Neural cell (in vitro differentiated cells): ENCODE measurements at regions not wholly inside any gene's neighbourhood (a gene's known extent, or its start where the extent isn't known, plus 50 kb on each side); places are given as distances from the start of the nearest gene placed in this dataset.

ENCODE experiments used
- H2AFZ ChIP-seq: fragments of 200-600, 300-800 bp; sonication (generic), shearing (Covaris generic); 2 replicates; pipeline ENCODE4 v1.6.0; 2014; ENCODE audit warnings: low read depth, mild to moderate bottlenecking, antibody characterized with exemption, low read length, moderate library complexity
- H3F3A ChIP-seq: fragments of 200-600 bp; shearing (Covaris generic); 2 replicates; pipeline ENCODE4 v1.6.1; 2016; ENCODE audit warnings: mild to moderate bottlenecking, moderate library complexity, mixed read lengths, antibody characterized with exemption, low read length; ENCODE audit not compliant: insufficient read depth, poor library complexity, severe bottlenecking
- H3K27ac ChIP-seq: fragments of 200-600, 300-800 bp; sonication (generic), shearing (Covaris generic); 2 replicates; pipeline ENCODE4 v1.5.1; 2014; ENCODE audit warnings: mild to moderate bottlenecking, low read length, moderate library complexity
- H3K27me3 ChIP-seq: fragments of 300-800, 200-600 bp; sonication (generic), shearing (Covaris generic); 2 replicates; pipeline ENCODE4 v1.6.0; 2014; ENCODE audit warnings: mild to moderate bottlenecking, low read depth, low read length, moderate library complexity; ENCODE audit not compliant: insufficient read depth
- H3K36me3 ChIP-seq: fragments of 300-800, 200-600 bp; sonication (generic), shearing (Covaris generic); 2 replicates; pipeline ENCODE4 v1.5.1; 2014; ENCODE audit warnings: mild to moderate bottlenecking, antibody characterized with exemption, low read length, moderate library complexity; ENCODE audit not compliant: insufficient read depth
- H3K4me2 ChIP-seq: fragments of 300-800, 200-600 bp; sonication (generic), shearing (Covaris generic); 2 replicates; pipeline ENCODE4 v1.6.0; 2014; ENCODE audit warnings: mild to moderate bottlenecking, low read length
- H3K4me3 ChIP-seq: fragments of 300-800, 200-600 bp; sonication (generic), shearing (Covaris generic); 2 replicates; pipeline ENCODE4 v1.5.1; 2014; ENCODE audit warnings: mild to moderate bottlenecking, low read length, moderate library complexity
- H3K79me2 ChIP-seq: fragments of 200-600 bp; shearing (Covaris generic); replicated peaks from 2 replicates; pipeline ENCODE4 v1.6.0; 2014; ENCODE audit warnings: mild to moderate bottlenecking, low read length, moderate library complexity; ENCODE audit not compliant: insufficient read depth
- H3K9ac ChIP-seq: fragments of 300-800, 200-600 bp; sonication (generic), shearing (Covaris generic); 2 replicates; pipeline ENCODE4 v1.6.1; 2016; ENCODE audit warnings: mild to moderate bottlenecking, low read length, mixed read lengths
- H3K9me2 ChIP-seq: fragments of 200-600 bp; shearing (Covaris generic); 2 replicates; pipeline ENCODE4 v1.6.1; 2016; ENCODE audit warnings: mild to moderate bottlenecking, low read length, mixed read lengths; ENCODE audit not compliant: insufficient read depth
- H3K9me3 ChIP-seq: fragments of 200-600, 300-800 bp; sonication (generic), shearing (Covaris generic); 2 replicates; pipeline ENCODE4 v1.6.1; 2016; ENCODE audit warnings: mild to moderate bottlenecking, mixed run types, low read length, moderate library complexity, mixed read lengths
- H4K20me1 ChIP-seq: fragments of 200-600 bp; shearing (Covaris generic); 2 replicates; pipeline ENCODE4 v1.6.1; 2016; ENCODE audit warnings: mild to moderate bottlenecking, mixed run types; ENCODE audit not compliant: insufficient read depth
- EP300 ChIP-seq: fragments of 450-650 bp; conservative IDR thresholded peaks from 2 replicates; pipeline ENCODE4 v1.6.1; 2014; ENCODE audit warnings: antibody characterized with exemption, mild to moderate bottlenecking, moderate library complexity; ENCODE audit not compliant: poor library complexity, severe bottlenecking
- EZH2 ChIP-seq: fragments of 200-600, 300-800 bp; shearing (Covaris generic), sonication (generic); IDR thresholded peaks from 2 replicates; pipeline ENCODE4 v1.6.1; 2014; ENCODE audit warnings: antibody characterized with exemption, low read length, borderline replicate concordance, mild to moderate bottlenecking; ENCODE audit not compliant: insufficient read depth, poor library complexity, severe bottlenecking
- MXI1 ChIP-seq: fragments of 450-650 bp; conservative IDR thresholded peaks from 2 replicates; pipeline ENCODE4 v1.6.1; 2014; ENCODE audit warnings: antibody characterized with exemption, mild to moderate bottlenecking; ENCODE audit not compliant: poor library complexity, severe bottlenecking
- POLR2AphosphoS5 ChIP-seq: IDR thresholded peaks from 2 replicates; pipeline ENCODE4 v1.6.1; 2012
- RAD21 ChIP-seq: fragments of 450-650 bp; conservative IDR thresholded peaks from 2 replicates; pipeline ENCODE4 v1.6.1; 2014; ENCODE audit warnings: antibody characterized with exemption, mild to moderate bottlenecking, moderate library complexity
- SMC3 ChIP-seq: fragments of 450-650 bp; conservative IDR thresholded peaks from 2 replicates; pipeline ENCODE4 v1.6.1; 2014; ENCODE audit warnings: antibody characterized with exemption, mild to moderate bottlenecking, moderate library complexity; ENCODE audit not compliant: poor library complexity
- TAF1 ChIP-seq: IDR thresholded peaks from 2 replicates; pipeline ENCODE4 v1.6.1; 2012; ENCODE audit warnings: low read depth
- TF ChIP-seq, protein P1 (sequence below): fragments of 450-650 bp; IDR thresholded peaks from 2 replicates; pipeline ENCODE4 v1.5.1; 2014; ENCODE audit warnings: antibody characterized with exemption, mild to moderate bottlenecking, moderate library complexity; ENCODE audit not compliant: poor library complexity, severe bottlenecking
- TF ChIP-seq, protein P2 (sequence below): IDR thresholded peaks from 2 replicates; pipeline ENCODE4 v1.6.1; 2012; ENCODE audit warnings: borderline replicate concordance

DNA sequence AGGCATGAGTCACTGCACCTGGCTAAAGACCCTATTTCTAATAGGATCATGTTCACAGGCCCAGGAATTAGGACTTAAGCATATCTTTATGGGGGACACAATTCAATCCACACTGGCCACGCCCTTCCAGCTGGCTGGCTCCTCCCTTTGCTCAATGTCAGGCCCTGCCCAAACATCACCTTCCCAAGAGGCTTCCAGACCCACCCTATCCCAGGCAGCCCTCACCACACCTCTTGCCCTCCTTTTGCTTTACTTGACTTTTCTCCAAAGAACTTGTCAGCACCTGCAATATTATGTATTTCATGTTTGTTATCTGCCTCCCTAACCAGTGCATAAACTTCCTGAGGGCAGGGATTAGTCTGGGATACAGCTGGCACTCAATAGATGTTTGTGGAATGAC is 109.6 kb upstream of the CDH5 start:
- no peak overlapping the region for H3K9ac ChIP-seq
- H3K79me2 ChIP-seq = no peaks in the 10 kb centered on the region
- no peak overlapping the region for H3K4me3 ChIP-seq
- no peak overlapping the region for H2AFZ ChIP-seq
- H3K4me2 ChIP-seq = no peak overlapping the region
- no peaks in the 10 kb centered on the region for H3K27me3 ChIP-seq
- no peaks in the 10 kb centered on the region for H3K9me2 ChIP-seq
- H3K27ac ChIP-seq = no peak overlapping the region
- H3K9me3 ChIP-seq = no peaks in the 10 kb centered on the region
- no peaks in the 10 kb centered on the region for H3F3A ChIP-seq
- H4K20me1 ChIP-seq = no peaks in the 10 kb centered on the region
- no peak for TF ChIP-seq EZH2
- TF ChIP-seq, protein P1, sequence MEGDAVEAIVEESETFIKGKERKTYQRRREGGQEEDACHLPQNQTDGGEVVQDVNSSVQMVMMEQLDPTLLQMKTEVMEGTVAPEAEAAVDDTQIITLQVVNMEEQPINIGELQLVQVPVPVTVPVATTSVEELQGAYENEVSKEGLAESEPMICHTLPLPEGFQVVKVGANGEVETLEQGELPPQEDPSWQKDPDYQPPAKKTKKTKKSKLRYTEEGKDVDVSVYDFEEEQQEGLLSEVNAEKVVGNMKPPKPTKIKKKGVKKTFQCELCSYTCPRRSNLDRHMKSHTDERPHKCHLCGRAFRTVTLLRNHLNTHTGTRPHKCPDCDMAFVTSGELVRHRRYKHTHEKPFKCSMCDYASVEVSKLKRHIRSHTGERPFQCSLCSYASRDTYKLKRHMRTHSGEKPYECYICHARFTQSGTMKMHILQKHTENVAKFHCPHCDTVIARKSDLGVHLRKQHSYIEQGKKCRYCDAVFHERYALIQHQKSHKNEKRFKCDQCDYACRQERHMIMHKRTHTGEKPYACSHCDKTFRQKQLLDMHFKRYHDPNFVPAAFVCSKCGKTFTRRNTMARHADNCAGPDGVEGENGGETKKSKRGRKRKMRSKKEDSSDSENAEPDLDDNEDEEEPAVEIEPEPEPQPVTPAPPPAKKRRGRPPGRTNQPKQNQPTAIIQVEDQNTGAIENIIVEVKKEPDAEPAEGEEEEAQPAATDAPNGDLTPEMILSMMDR = no peak
- TF ChIP-seq, protein P2, sequence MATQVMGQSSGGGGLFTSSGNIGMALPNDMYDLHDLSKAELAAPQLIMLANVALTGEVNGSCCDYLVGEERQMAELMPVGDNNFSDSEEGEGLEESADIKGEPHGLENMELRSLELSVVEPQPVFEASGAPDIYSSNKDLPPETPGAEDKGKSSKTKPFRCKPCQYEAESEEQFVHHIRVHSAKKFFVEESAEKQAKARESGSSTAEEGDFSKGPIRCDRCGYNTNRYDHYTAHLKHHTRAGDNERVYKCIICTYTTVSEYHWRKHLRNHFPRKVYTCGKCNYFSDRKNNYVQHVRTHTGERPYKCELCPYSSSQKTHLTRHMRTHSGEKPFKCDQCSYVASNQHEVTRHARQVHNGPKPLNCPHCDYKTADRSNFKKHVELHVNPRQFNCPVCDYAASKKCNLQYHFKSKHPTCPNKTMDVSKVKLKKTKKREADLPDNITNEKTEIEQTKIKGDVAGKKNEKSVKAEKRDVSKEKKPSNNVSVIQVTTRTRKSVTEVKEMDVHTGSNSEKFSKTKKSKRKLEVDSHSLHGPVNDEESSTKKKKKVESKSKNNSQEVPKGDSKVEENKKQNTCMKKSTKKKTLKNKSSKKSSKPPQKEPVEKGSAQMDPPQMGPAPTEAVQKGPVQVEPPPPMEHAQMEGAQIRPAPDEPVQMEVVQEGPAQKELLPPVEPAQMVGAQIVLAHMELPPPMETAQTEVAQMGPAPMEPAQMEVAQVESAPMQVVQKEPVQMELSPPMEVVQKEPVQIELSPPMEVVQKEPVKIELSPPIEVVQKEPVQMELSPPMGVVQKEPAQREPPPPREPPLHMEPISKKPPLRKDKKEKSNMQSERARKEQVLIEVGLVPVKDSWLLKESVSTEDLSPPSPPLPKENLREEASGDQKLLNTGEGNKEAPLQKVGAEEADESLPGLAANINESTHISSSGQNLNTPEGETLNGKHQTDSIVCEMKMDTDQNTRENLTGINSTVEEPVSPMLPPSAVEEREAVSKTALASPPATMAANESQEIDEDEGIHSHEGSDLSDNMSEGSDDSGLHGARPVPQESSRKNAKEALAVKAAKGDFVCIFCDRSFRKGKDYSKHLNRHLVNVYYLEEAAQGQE = no peak
- no peak for TF ChIP-seq POLR2AphosphoS5
- no peak for TF ChIP-seq TAF1
- no peak for TF ChIP-seq MXI1
- TF ChIP-seq RAD21 = no peak
- TF ChIP-seq SMC3 = no peak
- TF ChIP-seq EP300 = no peak
- H3K36me3 ChIP-seq = no peaks in the 10 kb centered on the region

DNA sequence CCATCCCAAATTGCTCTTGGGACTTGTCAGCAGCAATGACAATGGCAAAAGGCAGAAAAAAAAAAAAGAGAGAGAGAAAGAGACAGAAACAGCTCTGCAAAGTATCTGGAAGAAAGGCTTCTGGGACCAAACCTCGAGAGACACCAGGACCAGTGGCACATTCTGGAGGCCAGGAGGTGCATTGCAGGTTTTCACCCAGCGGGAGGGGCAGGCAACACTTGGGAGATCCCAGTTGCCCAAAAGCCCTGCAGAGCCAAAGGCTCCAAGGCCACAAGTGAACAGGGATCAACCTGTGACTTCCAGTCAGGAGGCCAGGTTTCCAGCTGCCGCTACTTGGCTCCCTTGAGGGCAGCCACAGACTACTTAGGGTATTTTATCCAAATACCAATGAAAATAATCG is 110.8 kb upstream of the CDH5 start:
- Histone ChIP-seq H3K9ac (no peak overlapping the region), H3K36me3 (no peaks in the 10 kb centered on the region), H2AFZ (no peak overlapping the region), H3K9me2 (no peaks in the 10 kb centered on the region), H3F3A (no peaks in the 10 kb centered on the region), H3K79me2 (no peaks in the 10 kb centered on the region), H3K4me3 (no peak overlapping the region), H3K27ac (no peak overlapping the region), H3K9me3 (no peaks in the 10 kb centered on the region), H4K20me1 (no peaks in the 10 kb centered on the region), H3K4me2 (no peak overlapping the region), H3K27me3 (no peaks in the 10 kb centered on the region)
- TF ChIP-seq, protein P2 = no peak
